GM12873 (cell line): ENCODE measurements at regions not wholly inside any gene's neighbourhood (a gene's known extent, or its start where the extent isn't known, plus 50 kb on each side); places are given as distances from the start of the nearest gene placed in this dataset.

ENCODE experiments used
- CTCF ChIP-seq: IDR thresholded peaks from 2 replicates; pipeline ENCODE4 v1.5.1; 2012; ENCODE audit warnings: low read depth, mild to moderate bottlenecking, moderate library complexity, low read length, control low read depth; ENCODE audit not compliant: insufficient read depth; ENCODE audit errors: missing control alignments

- no peak for TF ChIP-seq CTCF
These were observed 169.1 kb upstream of the ZPLD1 start for GRCh38 chr3:102265720-102266119.

- no peak for TF ChIP-seq CTCF
These were observed 165.4 kb upstream of the ZPLD1 start for GRCh38 chr3:102269406-102269805.

- TF ChIP-seq CTCF, result no peak
These were observed 144.6 kb upstream of the ZPLD1 start for GRCh38 chr3:102290241-102290640.

DNA sequence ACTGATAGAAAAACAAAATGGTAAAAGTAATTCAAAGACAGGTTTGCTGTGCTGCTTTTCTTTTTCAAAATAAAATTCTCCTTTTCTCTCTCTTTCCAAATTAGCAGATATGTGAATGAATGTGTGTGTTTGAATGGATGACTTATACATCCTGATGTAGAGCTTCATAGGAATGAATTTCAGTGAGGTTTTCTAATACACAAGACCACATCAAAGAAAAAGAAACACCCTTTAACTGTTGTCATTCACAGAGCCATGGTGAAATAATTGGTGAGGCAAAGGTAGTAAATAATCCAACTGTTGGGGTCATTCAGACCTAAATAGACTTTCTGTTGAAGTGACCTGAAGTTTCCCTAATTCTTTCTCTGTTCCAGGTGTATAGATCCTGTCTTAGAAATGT is 139.1 kb upstream of the ZPLD1 start:
- TF ChIP-seq CTCF, result no peak

DNA sequence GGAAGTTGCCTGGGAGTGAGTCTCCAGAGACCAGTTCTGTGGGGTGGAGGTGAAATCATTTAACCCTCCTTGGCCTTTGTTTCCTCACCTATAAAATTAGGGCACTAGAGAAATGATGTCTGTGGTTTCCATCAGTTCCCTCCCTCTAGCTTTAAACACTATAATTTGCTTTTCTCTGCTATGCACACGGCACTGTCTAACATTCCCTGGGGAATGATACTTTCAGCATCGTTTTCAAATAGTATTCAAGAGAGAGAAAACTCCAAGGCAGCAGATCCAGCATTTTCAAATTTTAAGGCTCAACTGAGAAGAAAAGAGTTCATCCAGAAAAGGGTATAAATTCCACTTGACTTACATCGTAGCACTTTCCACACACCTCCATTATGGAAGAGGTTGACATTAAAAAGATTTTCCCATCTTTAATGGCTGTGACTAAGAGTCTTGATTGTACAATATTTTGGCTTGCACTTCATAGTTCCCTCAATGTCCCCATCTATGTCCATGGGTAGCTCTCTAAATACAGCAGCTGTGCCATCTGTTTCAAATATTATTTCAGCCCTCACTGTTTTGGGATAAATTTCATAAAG is 137.7 kb upstream of the ZPLD1 start:
- TF ChIP-seq CTCF, result no peak

DNA sequence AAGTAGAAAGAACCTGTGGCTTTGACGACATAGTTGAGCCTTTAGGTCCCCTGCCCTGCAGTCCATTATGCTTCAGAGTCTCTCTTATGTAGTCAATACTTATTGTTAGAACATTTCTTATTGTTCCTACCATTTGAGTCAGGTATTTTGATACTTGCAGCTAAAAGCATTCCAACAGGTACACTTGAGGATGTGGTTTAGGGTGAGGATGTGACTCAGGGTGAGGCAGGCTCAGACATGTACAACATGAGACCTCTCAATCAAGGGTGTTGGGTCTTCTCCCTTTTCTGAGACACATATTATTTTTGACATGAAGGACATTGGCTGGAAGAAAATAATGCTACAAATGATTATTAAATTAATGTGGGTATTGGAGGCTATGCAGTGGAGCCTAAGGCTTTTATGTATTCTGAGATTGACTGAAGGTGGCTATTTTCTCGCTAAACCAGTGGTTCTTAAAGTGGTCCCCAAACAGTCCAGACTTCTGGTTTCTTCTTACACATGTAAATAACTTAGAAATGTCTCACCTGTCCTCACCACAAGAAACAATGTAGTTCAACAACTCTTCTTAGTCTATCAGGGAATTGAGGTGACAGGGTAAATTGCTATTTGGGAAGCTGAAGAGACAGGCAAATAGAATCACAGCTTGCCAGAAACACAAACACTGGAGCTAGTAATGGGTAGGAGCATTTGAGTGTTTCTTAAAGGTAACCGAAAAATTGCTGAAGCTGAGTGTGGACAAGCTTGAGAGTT is 135.5 kb upstream of the ZPLD1 start:
- TF ChIP-seq CTCF, result no peak

DNA sequence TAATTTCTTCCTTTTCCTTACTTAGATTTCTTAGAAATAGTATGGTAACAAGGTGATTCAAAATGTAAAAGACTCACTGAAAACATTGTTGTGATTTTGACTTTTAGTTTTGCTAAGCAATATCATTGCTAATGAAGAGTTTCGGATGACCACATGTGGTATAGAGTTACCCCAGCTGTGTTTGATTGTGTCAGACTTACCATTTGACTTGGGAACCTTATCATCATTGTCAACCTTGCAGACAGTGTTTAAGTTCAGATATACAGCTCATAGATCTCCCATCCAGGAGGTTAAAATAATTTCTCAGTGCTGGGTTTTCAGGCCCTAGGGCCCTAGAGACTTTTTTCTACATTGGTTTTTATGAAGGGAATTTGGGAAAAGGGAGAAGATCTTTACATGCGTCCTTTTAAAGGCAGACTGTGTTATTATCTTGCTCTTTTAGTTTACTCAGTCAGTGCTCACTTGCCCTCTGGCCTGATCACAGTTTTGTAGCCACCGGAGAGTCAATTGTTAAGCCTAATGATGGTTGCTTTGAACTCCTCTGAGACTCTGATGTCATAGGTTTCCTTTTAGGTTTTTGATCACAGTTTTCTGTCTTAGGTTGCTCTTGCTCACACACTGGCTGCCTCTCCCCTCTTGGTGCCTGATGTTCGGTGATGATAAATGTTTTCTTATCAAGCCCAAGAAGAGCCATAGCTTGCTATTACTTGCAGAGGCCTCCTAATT is 133.5 kb upstream of the ZPLD1 start:
- no peak for TF ChIP-seq CTCF
